ENCODE measurements at regions not wholly inside any gene's neighbourhood (a gene's known extent, or its start where the extent isn't known, plus 50 kb on each side); places are given as distances from the start of the nearest gene placed in this dataset.

- TF ChIP-seq MLX (CRISPR knock-in tag; IDR thresholded peaks at IDR 0.05) (no peak), E2F4 (CRISPR knock-in tag; IDR thresholded peaks at IDR 0.05; ENCODE audit: borderline replicate concordance, low read depth) (no peak), ZNF416 (CRISPR knock-in tag; IDR thresholded peaks at IDR 0.05) (no peak)
Observed at GRCh38 chr1:82621076-82621475, 820.3 kb downstream of the ADGRL2 start (continued).

GRCh38 chr1:82614090-82614489 lies 813.4 kb downstream of the ADGRL2 start:
- ChIA-PET CTCF (no interaction called here), POLR2A (no interaction called here)
- no peak overlapping the region for H3K4me3 Mint-ChIP-seq
- H3K9me3 Mint-ChIP-seq = no peaks in the 10 kb centered on the region
- H3K4me1 Mint-ChIP-seq = no peaks in the 10 kb centered on the region
- no peaks in the 10 kb centered on the region for H3K27me3 Mint-ChIP-seq (ENCODE audit: low read depth)
- no peak for DNase-seq (ENCODE audit: low spot score)
- H3K36me3 Mint-ChIP-seq = no peaks in the 10 kb centered on the region
- TF ChIP-seq PREB (CRISPR knock-in tag; IDR thresholded peaks at IDR 0.05; ENCODE audit: borderline replicate concordance) = no peak
- no peak for TF ChIP-seq ZBTB43 (CRISPR knock-in tag; IDR thresholded peaks at IDR 0.05)
- no peak for TF ChIP-seq HMGXB4 (CRISPR knock-in tag; IDR thresholded peaks at IDR 0.05)
- no peak for ATAC-seq
- no peak overlapping the region for H3K27ac Mint-ChIP-seq

- Mint-ChIP-seq H3K27me3 (ENCODE audit: low read depth) (no peaks in the 10 kb centered on the region), H3K36me3 (no peaks in the 10 kb centered on the region), H3K27ac (no peak overlapping the region), H3K9me3 (no peaks in the 10 kb centered on the region), H3K4me3 (no peak overlapping the region), H3K4me1 (no peaks in the 10 kb centered on the region)
- ChIA-PET CTCF (no interaction called here), POLR2A (no interaction called here)
- DNase-seq (ENCODE audit: low spot score) (no peak), ATAC-seq (no peak)
- TF ChIP-seq ZNF121 (CRISPR knock-in tag; IDR thresholded peaks at IDR 0.05) = no peak
- no peak for TF ChIP-seq MAX (CRISPR knock-in tag; IDR thresholded peaks at IDR 0.05)
- no peak for TF ChIP-seq PRRX2 (CRISPR knock-in tag; IDR thresholded peaks at IDR 0.05)
- TF ChIP-seq ZNF138 (CRISPR knock-in tag; conservative IDR thresholded peaks at IDR 0.05) = no peak
- no peak for TF ChIP-seq MXD4 (CRISPR knock-in tag; IDR thresholded peaks at IDR 0.05; ENCODE audit: borderline replicate concordance)
- TF ChIP-seq ZSCAN18 (CRISPR knock-in tag; IDR thresholded peaks at IDR 0.05) = no peak
- no peak for TF ChIP-seq GRHL2 (CRISPR knock-in tag; IDR thresholded peaks at IDR 0.05; ENCODE audit: insufficient replicate concordance, severe bottlenecking)
- no peak for TF ChIP-seq CTCF (IDR thresholded peaks at IDR 0.05)
- no peak for TF ChIP-seq NFATC4 (CRISPR knock-in tag; IDR thresholded peaks at IDR 0.05)
- no peak for TF ChIP-seq CDX4 (CRISPR knock-in tag; IDR thresholded peaks at IDR 0.05; ENCODE audit: borderline replicate concordance)
- TF ChIP-seq IRF2 (CRISPR knock-in tag; IDR thresholded peaks at IDR 0.05; ENCODE audit: borderline replicate concordance, low read depth) = no peak
- no peak for TF ChIP-seq RORB (CRISPR knock-in tag; IDR thresholded peaks at IDR 0.05)
- no peak for TF ChIP-seq ZNF396 (CRISPR knock-in tag; IDR thresholded peaks at IDR 0.05; ENCODE audit: borderline replicate concordance)
- TF ChIP-seq SMAD4 (CRISPR knock-in tag; IDR thresholded peaks at IDR 0.05) = no peak
Observed at GRCh38 chr1:82612986-82613385, 812.3 kb downstream of the ADGRL2 start.
